ENCODE measurements at regions not wholly inside any gene's neighbourhood (a gene's known extent, or its start where the extent isn't known, plus 50 kb on each side); places are given as distances from the start of the nearest gene placed in this dataset.
"Not testable (repeated sequence)": the region's sequence is repeated elsewhere in the genome, so short reads cannot be mapped to it uniquely, and the experiment has no call there.

- DNase-seq (ENCODE audit: low read depth) = no peak
- no peak for TF ChIP-seq CTCF (IDR thresholded peaks at IDR 0.05; ENCODE audit: control insufficient read depth, insufficient read depth, low read depth, low read length, missing control alignments)
- H3K4me3 ChIP-seq (ENCODE audit: control insufficient read depth, low read depth, low read length) = no peak overlapping the region
These were observed 90.3 kb upstream of the CD82 start for GRCh38 chr11:44475114-44475686.

GRCh38 chr11:44482338-44482737, 83.1 kb upstream of the CD82 start:
- H3K4me3 ChIP-seq (ENCODE audit: control insufficient read depth, low read depth, low read length); DNase-seq (ENCODE audit: low read depth): not testable (repeated sequence)

DNA sequence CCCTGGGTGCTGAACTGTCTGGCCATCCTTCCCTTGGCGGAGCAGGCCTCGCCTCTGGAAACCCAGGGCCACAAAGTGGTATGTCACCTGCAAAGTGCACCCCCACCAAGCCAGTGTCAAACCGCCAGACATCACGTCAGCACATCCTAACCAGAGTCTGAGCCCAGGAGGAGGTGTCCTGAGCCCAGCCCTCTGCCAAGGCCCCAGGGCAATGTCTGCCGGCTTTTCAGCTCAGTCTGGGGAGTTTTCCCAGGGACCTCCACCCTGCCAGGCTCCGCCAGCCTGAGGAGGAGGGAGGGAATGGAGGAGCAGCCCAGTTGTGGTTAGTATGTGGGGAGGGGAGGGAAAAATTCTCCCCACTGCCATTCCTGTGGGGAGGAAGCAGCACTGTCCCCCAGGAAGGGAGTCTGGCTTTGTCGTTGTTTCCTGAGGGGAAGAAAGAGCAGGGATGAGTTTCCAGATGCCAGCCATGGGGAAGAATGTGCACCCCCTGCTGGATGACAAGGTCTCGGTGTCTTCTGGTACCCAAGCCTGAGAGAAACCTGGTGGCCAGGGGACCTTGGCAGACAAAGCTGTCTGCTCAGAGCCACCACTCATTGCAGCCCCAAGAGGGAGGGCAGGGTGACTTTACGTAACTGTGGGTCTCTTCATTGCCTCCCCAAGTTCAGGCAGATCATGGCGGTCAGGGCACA, 81.4 kb upstream of the CD82 start:
- H3K4me3 ChIP-seq (ENCODE audit: control insufficient read depth, low read depth, low read length) = no peak overlapping the region
- no peak for DNase-seq (ENCODE audit: low read depth)
- TF ChIP-seq CTCF (IDR thresholded peaks at IDR 0.05; ENCODE audit: control insufficient read depth, insufficient read depth, low read depth, low read length, missing control alignments) = peak; percentile 66

DNA sequence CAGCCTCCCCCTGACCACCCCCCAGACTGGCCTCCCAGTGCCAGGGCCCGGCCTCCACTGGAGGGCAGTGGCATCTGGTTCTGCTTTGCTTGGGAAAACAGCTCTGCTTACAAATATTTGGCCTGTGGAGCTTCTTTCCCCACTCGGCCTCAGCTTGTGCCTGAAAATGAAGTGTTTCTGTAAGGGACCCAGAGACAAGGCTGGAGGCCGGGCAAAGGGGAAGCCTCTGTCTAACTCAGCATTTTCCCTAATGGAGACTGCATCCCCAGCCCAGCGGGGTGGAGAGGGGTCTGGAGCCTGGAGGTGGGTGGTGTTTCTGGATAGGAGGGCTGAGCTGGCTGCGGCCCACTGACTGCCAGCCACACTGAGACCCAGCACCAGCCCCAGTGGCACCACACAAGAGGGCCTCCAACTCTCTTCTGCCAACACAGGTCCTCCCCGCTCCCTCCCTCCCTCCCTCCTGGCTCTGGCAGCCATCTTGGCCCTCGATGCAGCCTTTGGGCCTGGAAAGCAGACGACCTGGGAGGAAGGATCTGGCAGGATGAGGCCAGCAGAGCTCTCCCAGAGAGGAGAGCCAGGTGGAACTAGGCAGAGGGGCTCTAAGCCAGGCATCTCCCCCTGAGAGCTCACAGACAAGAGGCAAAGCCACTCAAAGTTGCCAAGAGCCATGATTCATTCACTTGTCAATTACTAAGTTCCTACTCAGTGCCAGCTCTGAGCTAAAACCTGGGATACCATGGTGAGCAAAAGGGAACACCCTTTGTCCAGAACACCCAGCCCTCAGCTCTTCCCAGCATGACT, 77.1 kb upstream of the CD82 start:
- no peak overlapping the region for H3K4me3 ChIP-seq (ENCODE audit: control insufficient read depth, low read depth, low read length)
- DNase-seq (ENCODE audit: low read depth) = no peak
- no peak for TF ChIP-seq CTCF (IDR thresholded peaks at IDR 0.05; ENCODE audit: control insufficient read depth, insufficient read depth, low read depth, low read length, missing control alignments)

GRCh38 chr11:44493383-44493782, 72.1 kb upstream of the CD82 start:
- no peak for DNase-seq (ENCODE audit: low read depth)
- no peak overlapping the region for H3K4me3 ChIP-seq (ENCODE audit: control insufficient read depth, low read depth, low read length)
- TF ChIP-seq CTCF (IDR thresholded peaks at IDR 0.05; ENCODE audit: control insufficient read depth, insufficient read depth, low read depth, low read length, missing control alignments) = no peak

GRCh38 chr11:44493930-44494329, 71.5 kb upstream of the CD82 start:
- DNase-seq (ENCODE audit: low read depth) = no peak
- no peak overlapping the region for H3K4me3 ChIP-seq (ENCODE audit: control insufficient read depth, low read depth, low read length)
- TF ChIP-seq CTCF (IDR thresholded peaks at IDR 0.05; ENCODE audit: control insufficient read depth, insufficient read depth, low read depth, low read length, missing control alignments) = no peak

DNA sequence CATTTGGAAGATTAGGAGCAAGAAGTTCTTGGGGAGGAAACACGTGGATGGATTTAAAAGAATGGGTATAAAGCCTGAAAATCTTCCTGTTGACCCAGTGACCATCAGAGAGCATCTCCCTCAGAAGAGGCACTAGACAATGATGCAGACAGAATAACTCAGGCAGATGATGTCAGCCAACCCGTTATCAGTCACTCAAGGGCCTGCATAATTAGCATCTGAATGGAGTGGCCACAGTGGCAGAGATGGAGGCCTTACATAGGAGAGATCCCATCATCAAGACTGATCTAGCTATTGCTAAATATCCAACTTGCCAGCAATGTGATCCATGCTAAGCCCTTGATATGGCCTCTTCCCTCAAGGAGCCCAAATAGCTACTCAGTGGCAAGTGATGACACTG, 70.7 kb upstream of the CD82 start:
- H3K4me3 ChIP-seq (ENCODE audit: control insufficient read depth, low read depth, low read length) = no peak overlapping the region
- DNase-seq (ENCODE audit: low read depth) = no peak
- no peak for TF ChIP-seq CTCF (IDR thresholded peaks at IDR 0.05; ENCODE audit: control insufficient read depth, insufficient read depth, low read depth, low read length, missing control alignments)
